Testis (tissue), 2 donors: ENCODE measurements at regions not wholly inside any gene's neighbourhood (a gene's known extent, or its start where the extent isn't known, plus 50 kb on each side); places are given as distances from the start of the nearest gene placed in this dataset.

Experiments
- CTCF ChIP-seq, 3 experiments: fragments of 450-650 bp in 2 of 3; fragments of 200-600 bp in 1 of 3; sonication (generic) in 1 of 3; IDR thresholded peaks; one replicate each; pipeline ENCODE4 v1.5.1; 2016 to 2019; ENCODE audit warnings: antibody characterized with exemption in 3 of 3, mild to moderate bottlenecking in 2 of 3, moderate library complexity in 1 of 3
- POLR2A ChIP-seq: fragments of 450-650 bp; IDR thresholded peaks from one replicate; pipeline ENCODE4 v1.6.1; 2017; ENCODE audit warnings: antibody characterized with exemption, mild to moderate bottlenecking, moderate library complexity

- TF ChIP-seq CTCF (IDR thresholded peaks at IDR 0.05) (no peak), POLR2A (no peak)
These were observed 616.2 kb downstream of the DNAH5 start for GRCh38 chr5:13328316-13328715.
